GM12892 (cell line): ENCODE measurements at regions not wholly inside any gene's neighbourhood (a gene's known extent, or its start where the extent isn't known, plus 50 kb on each side); places are given as distances from the start of the nearest gene placed in this dataset.

Source experiments
- POLR2A ChIP-seq: IDR thresholded peaks from 2 replicates; pipeline ENCODE4 v1.6.1; 2011; ENCODE audit warnings: low read depth, low read length, control low read depth
- POLR2AphosphoS5 ChIP-seq: IDR thresholded peaks from 2 replicates; pipeline ENCODE4 v1.6.1; 2011; ENCODE audit warnings: low read depth, low read length, control low read depth
- TAF1 ChIP-seq: IDR thresholded peaks from 2 replicates; pipeline ENCODE4 v1.6.1; 2011; ENCODE audit warnings: low read depth, mild to moderate bottlenecking, control low read depth, low read length, borderline replicate concordance

DNA sequence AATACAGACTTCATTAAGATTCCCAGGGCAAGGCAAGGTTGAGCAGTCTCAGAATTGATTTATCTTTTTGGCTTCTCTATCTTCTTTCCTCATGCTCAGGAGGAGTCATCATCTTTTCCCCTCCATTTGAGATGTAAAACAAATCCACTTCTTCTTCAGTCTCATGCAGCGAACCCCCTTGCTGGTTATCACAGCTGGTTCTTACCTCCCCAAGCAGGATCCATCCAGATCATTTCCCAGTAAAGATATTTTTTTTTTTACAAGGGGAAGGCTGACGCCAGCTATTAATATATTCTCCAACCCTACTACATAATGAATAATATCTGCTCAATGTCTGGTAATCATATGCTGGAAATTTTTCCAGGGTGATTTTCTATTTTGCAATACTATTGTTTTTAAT, 508.9 kb upstream of the NOX3 start:
- no peak for TF ChIP-seq TAF1
- no peak for TF ChIP-seq POLR2AphosphoS5
- TF ChIP-seq POLR2A: no peak
